ENCODE measurements at regions not wholly inside any gene's neighbourhood (a gene's known extent, or its start where the extent isn't known, plus 50 kb on each side); places are given as distances from the start of the nearest gene placed in this dataset.

- TF ChIP-seq JUND (IDR thresholded peaks at IDR 0.05) (no peak), IRF3 (IDR thresholded peaks at IDR 0.05; ENCODE audit: low read depth, low read length) (no peak), MXI1 (IDR thresholded peaks at IDR 0.05; ENCODE audit: low read depth, low read length) (no peak), CTCF (IDR thresholded peaks at IDR 0.05) (no peak)
Observed at GRCh38 chr10:78957471-78958039, 111.2 kb upstream of the ZMIZ1 start.
